ENCODE measurements at regions not wholly inside any gene's neighbourhood (a gene's known extent, or its start where the extent isn't known, plus 50 kb on each side); places are given as distances from the start of the nearest gene placed in this dataset.
"Not testable (repeated sequence)": the region's sequence is repeated elsewhere in the genome, so short reads cannot be mapped to it uniquely, and the experiment has no call there.

DNA sequence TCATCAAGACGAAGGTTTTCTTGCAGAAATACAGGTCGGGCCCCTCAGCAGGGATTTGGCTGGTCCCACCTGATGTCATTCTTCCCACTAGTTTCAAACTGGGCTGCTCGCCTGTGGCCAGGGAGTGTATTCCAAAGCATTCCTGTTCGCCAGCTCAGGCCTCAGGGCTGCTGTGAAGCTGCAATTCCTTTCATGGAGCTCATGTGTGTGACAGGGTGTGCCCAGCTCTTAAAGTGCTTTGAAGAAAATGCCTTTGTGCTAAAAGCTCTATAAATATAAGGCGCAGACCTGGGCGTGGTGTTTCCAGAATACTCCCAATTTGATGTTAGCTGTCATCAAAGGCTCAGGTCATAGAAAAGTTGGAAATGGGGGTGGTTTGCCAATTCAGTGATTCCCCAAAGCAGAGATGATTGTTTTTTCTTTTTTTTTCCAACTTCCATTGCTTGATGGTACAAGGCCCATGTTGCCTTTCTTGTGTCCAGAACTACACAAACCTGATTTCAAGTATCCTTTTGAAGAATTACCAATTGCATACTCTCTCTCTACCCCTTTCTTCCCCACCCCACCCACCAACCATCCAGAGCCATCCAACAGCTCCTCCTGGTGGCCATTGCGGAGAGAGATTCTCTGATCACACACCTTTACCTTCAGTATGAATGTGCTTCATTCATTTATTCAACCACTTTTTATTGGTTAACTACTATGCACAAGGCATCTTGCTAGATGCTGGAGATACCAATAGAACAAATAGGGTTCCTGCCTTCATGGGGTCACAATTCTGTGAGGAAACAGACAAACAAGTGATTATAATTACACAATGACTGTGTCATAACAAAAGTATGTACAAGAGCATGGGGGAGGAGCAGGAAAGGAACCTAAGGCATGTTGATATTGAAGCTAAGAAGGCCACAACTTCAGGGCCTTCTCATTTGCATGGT lies 297.3 kb upstream of the LYZL1 start:
- DNase-seq (ENCODE audit: low spot score): peak; percentile 36

DNA sequence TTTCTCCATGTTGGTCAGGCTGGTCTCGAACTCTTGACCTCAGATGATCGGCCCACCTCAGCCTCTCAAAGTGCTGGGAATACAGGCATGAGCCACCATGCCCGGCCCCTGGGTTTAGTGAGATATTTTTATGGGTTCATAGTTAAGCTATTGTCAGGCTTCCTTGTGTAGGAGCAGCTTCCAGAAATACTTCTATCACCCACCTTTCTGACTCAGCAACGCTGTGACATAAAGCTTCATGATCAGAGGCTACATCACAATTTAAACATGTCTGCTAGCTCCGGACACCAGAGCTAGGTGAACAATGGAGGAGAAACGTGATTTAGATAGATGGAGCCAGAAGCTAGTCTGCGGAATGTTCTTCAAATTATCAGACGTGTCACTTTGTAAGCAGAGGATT lies 295.8 kb upstream of the LYZL1 start:
- DNase-seq (ENCODE audit: low spot score): no peak

DNA sequence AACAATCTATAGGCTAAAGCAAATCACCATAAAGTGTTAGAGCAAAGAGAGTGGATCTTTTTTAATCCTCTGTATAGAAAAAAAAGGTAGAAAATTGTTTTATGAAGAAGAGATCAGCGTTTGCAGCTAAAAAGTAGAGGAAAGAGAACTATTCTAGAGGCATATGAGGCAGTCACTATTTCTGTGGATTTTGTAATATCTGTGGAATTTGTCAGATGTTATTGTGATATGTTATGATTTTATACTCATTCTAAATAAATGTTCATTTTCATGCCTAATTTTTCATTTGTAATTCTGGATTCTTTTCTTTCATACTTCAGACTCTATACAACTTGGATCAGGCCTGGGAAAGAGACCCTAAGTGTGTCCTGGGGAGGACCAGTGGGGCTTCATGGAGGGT lies 295.0 kb upstream of the LYZL1 start:
- no peak for DNase-seq (ENCODE audit: low spot score)

DNA sequence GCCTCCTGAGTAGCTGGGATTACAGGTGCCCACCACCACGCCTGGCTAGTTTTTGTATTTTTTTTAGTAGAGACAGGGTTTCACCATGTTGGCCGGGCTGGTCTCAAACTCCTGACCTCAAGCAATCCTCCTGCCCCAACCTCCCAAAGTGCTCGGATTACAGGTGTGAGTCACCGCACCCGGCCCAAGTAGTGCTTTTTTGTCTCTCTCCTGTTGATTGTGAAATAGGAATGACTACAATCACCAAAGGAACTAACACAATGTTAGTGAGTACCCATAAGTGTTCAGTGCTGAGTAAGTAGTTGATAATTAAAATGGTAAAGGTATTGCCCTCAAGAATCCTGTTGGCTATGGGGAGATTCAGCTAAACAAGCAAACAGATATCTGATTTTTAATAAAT lies 294.1 kb upstream of the LYZL1 start:
- DNase-seq (ENCODE audit: low spot score): not testable (repeated sequence)

DNA sequence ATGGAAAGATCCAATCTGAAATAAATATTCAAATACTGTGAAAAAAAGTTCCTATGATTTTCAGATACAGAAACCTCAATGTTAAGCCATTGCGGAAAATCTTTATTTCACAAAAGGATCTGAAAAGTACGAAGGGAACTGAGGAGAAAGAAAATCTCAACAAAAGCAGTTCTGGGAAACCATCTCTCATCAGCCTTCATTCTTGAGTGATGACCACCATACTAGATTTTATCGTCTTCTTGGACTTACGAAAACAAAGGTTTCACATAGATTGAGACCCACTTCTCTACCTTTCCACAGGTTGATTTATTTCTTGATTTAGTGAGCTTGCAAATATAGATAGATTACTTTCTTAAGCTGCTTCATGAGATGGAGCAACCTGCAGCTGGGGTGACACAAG lies 293.4 kb upstream of the LYZL1 start:
- no peak for DNase-seq (ENCODE audit: low spot score)

DNA sequence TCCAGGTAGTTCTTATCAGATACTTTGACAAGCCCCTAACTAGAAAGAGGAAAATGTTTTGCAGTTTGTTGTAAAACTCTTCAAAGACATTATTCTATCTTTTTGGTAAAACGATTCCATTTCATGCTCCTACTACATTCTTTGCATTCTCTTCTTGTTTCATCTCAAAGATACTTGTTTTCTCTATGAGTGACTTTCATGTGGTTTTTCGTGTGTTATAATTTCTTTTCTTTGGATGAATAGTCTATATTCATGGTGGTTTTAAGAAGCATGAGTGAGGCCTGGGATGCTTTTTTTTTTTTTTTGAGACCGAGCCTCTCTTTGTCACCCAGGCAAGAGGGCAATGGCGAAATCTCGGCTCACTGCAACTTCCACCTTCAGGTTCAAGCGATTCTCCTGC lies 292.5 kb upstream of the LYZL1 start:
- no peak for DNase-seq (ENCODE audit: low spot score)

DNA sequence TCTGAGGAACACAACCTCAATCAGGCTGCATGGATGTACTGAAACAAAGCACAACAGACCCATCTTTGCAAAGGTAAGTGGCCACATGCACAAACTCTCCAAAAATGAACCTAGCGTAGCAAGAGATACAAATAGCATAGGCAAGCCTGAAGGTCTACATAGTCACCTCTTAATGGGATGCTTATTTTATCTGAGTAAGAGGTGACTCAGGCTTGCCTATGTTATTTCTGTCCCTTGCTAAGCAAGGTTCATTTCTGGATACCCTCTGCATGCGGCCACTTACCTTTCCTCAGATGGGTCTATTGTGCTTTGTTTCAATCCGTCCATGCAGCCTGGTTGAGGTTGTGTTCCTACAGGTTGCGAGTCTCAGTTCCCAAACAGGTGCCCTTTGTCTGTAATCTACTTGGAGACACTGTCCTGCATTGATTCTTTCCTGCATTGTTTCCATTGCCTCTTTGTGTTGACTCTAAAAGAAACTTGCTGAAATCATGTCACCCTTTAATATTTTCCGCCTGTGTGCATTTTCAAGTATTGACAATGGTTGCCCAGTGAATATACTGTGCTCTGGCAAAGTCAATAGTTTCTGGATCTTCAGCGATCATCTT lies 291.8 kb upstream of the LYZL1 start:
- no peak for DNase-seq (ENCODE audit: low spot score)

DNA sequence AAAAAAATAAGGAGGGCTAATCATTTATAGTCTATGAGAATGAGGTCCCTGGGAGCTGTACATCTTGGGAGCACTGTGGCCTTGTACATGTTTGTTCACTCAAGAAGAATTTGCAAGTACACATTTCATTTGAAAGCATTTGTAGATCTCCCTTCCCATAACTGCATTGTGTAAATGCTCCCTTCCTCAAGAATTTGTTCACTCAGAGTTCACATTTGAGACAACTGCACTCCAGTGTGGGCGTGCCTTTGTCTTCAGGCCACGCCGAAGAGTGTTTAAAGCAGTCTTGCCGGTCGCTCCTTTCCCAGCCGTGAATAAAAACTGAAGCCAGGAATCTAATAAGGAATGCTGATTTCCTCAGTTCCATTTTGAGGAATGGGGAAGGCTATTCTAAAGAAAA lies 291.1 kb upstream of the LYZL1 start:
- no peak for DNase-seq (ENCODE audit: low spot score)

DNA sequence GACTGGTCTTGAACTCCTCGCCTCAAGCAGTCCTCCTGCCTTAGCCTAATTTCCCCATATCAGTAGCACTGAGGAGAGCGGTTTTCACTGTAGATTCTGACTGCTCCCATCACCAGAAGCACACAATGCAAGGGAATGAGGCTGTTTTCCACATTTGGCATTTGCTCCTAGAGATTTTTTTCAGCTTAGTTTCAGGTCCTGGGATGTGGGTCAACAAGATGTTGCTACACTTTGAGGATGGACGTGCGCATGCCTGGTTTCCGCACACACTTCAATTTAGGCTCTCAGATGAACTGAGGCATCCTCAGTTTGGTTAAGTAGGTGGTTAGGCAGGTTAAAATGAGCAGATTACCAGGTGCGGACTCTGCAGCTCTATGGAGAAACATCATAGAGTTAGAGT lies 287.1 kb upstream of the LYZL1 start:
- DNase-seq (ENCODE audit: low spot score): no peak

DNA sequence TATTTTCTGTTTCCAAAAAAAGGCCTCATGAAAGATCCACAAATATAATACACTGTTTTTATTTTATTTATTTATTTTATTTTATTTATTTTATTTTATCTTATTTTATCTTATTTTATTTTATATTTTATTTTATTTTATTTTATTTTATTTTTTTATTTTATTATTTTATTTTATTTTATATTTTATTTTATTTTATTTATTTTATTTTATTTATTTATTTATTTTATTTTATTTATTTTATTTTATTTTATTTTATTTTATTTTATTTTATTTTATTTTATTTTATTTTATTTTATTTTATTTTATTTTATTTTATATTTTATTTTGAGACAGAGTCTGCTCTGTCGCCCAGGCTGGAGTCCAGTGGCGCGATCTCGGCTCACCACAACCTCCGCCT lies 285.9 kb upstream of the LYZL1 start:
- not testable (repeated sequence) for DNase-seq (ENCODE audit: low spot score)

DNA sequence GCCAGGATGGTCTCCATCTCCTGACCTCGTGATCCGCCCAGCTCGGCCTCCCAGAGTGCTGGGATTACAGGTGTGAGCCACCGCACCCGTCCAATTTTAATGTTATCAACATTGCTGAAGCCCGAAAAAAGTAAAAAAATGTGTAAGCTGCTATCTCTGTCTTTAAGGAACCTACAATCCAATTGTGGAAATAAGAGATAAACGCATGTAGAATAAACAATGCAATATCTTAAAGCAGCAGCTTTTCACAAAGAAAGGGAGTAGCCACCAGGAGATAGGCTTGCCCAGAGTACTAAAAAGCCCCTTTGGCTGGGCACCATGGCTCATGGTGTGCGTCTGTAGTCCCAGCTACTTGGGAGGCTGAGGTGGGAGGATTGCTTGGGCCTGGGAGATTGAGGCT lies 282.9 kb upstream of the LYZL1 start:
- DNase-seq (ENCODE audit: low spot score): no peak

DNA sequence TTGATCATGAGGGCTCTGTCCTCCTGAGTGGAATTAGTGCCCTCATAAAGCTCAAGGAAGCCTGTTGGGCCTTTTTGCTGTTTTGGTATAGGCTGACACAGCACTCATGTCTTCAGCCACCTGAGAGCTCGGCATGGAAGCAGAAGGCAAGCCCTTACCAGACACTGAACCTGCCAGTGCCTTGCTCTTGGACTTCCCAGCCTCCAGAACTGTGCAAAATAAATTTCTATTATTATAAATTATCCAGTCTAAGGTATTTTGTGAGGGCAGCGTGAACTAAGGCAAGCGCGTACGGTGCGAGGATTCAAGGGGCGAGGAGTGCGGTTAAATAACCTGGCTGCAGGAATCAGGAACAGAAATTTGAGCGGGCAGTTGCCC lies 281.5 kb upstream of the LYZL1 start:
- DNase-seq (ENCODE audit: low spot score): no peak

DNA sequence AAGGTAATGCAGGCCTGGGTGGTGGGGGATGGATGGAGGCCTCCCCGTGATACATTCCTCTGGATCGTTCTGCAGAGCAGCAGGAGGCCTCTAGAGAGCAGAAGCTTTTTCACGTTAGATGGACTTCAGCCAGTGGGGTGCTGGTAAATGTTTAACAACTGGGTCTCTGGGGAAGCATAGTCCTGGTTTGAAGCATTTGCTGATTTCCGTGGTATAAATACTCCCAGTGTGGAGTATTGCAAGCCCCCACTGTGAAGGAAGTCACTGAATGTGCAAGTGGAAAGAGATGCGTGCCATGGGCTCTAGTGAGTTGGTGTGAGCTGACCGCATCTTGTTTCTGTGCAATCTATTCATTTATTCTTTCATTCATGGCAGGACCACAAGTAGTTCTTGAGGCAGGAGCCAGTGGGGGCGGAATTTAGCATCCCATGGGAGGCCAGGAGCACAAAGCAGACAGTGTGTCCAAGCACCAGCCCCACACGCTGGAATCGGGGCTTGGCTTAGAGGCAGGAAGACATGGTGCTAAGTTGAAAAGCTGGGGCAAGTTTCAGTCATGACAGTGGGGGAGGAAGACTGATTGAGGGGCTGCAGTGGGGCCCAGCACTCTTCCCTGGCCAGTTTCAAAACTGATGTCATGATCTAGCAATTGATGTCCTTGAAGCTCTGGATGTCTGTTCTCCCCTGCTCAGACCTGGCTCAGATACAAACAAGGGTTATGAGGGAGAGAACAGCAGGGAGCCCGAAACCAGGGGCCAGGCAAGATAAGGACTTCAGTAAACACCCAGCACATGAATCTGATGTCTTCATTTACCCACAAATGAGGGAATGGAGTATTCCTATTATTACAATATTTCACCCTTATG lies 280.9 kb upstream of the LYZL1 start:
- no peak for DNase-seq (ENCODE audit: low spot score)

DNA sequence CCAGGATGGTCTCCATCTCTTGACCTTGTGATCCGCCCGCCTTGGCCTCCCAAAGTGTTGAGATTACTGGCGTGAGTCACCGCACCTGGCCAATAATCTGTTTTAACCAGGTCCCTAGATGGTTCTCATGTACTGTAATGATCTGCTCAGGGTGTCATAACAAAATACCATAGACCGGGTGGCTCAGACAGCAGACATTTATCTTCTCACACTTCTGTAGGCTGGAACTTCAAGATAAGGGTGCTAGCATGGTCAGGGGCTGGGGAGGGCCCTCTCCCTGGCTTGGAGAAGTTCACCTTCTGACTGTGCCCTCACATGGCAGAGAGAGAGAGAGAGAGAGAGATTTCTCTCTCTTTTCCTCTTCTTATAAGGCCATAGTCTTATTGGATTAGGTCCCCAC lies 279.4 kb upstream of the LYZL1 start:
- DNase-seq (ENCODE audit: low spot score): no peak

DNA sequence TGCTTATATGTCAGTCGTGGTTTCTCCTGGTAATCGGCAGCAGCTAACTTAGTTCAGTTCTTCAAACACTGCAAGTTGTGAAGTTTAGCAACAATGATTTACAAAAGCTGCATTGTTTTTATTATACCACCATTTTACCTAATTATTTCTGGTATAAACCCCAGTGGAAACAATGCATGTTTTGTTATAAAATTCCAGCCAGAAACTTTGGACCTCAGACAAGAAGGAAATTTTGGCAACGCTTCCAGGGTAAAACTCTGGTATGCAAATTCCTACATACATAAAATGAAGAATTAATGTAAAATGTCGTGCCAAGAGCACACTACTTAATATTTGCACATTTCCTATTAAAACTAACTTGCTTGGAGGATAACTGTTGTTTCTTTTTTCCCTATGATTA lies 277.4 kb upstream of the LYZL1 start:
- no peak for DNase-seq (ENCODE audit: low spot score)

DNA sequence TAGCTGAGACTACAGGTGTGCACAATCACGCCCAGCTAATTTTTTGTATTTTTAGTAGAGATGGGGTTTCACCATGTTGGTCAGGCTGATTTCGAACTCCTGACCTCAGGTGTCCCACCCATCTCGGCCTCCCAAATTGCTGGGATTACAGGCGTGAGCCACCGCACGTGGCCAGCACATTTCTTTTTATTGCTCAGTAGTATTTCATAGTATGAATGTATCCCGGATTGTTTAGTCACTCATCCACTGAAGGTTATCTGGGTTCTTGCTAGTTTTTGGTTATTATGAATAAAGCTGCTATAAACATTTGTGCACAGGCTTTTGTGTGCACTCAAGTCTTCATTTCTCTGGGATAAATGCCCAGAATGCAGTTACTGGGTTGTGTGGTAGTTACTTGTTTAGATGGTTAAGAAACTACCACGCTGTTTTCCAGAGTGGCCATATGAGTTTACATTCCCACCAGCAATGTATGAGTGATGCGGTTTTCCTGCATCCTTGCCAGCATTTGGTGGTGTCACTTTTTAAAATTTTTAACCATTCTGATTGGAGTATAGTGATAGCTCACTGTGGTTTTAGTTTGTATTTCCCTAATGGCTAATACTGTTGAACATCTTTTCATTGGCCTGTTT lies 275.8 kb upstream of the LYZL1 start:
- no peak for DNase-seq (ENCODE audit: low spot score)

DNA sequence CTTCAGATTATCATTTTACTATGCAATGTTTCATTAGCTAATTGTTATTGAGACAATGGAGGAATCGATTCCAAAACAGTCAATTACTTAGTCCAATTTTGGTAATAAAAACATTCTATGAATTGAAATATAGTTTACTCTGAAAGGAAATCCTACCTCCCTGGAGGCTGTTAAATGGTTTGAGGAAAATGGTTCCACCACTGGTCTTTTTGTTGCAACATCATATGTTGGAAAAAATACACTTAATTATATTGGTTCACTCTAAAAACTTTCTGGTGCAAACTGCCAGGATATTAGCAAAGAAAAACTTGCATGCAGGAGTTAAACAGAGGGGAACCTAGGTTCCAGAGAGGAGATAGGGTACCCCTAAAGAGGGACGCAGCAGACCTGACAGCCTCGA lies 267.3 kb upstream of the LYZL1 start:
- DNase-seq (ENCODE audit: low spot score): no peak

DNA sequence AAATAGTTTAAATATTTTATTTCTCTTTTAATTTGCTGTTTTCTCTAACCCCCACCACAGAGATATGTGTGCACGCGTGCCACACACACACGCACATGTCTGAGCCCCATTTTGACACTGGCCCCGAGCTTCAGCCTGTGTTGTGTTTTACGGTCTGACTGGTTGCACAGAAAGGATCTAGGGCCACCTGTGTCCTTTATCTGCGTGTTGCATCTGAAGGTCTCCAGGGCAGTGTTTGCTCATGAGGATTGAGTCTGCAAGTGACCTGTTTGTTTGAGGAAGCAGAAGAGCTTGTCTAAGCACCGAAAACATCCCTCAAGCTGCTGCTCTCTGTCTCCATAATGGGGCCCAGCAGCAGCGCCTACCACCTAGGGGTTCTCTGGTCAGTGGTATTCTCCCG lies 266.4 kb upstream of the LYZL1 start:
- DNase-seq (ENCODE audit: low spot score): no peak

DNA sequence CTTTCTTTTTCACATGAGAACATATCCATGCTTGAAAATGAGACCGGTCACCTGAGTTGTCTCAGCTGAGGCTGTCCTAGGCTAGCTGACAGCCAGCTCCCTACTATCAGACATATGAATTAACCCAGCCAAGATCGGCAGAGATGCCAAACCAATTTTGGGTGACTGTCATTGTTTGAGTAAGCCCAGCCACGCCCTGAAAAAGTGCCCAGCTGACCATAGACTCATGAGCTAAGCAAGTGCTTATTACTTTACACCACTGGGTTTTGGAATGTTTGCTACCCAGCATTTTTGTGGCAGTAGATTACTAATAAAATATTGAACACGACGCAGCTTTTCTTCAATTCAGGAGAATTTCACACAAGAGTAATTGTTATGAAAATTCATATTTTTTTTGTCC lies 265.2 kb upstream of the LYZL1 start:
- no peak for DNase-seq (ENCODE audit: low spot score)

DNA sequence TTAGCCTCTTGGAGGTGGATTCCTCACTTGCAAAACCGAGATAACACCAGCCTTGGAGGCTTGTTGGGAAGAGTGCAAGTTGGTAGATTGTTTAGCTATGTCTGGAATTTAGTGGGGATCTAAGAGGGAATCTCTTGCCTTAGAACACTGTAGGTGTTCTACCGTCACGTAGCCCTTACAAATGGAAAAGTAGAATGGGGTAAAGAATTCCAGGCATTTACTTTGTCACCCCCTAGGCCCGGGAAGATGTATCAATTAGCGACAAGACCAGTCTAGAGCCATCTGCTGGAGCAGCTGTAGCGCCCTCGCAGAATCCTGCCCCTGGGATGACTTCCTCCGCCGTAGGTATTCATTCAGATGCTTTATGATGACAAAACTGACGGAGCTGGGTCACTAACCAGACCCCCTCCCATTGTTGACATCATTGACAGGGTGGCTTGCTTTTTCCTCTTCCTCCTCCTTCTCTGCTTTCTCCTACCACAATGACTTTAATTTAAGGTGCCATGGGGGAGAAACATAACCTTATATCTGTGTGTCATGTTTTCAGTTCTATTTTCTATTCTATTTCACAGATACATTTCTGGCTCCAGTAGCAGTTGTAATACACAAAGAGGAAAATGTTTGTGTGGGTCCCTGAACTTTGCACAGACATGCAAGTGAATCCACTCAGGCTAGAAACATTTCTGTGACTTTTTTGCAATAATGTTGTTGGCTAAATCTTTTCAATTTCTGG lies 262.6 kb upstream of the LYZL1 start:
- DNase-seq (ENCODE audit: low spot score): no peak

DNA sequence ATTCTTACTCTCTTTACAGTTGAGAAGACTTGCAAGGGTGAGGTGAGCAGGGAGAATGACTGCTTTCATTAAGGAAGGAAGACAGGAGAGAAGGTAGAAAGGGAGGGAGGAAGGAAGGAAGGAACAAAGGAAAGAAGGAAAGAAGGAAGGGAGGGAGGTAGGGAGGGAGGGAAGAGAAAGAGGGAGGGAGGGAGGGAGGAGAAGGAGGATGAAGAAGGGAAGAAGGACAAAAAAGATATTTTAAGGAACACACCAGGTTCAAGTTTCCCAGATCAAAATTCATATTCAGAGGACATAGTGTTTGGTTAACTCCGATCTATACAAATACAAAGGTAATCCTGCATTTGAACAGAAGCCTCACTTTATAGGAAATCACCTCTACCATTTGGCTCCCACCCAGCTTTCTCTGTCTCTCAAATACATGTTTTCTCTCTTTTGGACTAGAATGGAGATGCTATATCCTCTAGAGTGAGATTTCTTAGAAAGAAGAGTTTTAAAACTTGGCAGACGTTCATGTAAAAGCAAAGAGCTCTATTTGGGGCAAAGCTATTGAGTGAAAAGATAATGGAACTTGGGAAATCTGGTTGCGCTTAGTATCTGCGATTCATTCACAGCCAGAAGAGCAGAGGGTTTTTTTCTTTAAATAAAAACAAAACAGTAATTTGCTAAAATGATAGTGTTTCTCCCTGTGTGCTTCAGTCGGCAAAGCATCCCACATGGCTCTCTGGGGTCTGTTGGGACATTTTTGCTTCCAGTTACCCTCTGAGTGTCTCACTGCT lies 261.9 kb upstream of the LYZL1 start:
- no peak for DNase-seq (ENCODE audit: low spot score)

All from kidney capillary endothelial cell (primary cell).